ENCODE measurements at regions not wholly inside any gene's neighbourhood (a gene's known extent, or its start where the extent isn't known, plus 50 kb on each side); places are given as distances from the start of the nearest gene placed in this dataset.

GRCh38 chr1:58397187-58397820 lies 149.2 kb downstream of the OMA1 start:
- H3K4me2 ChIP-seq (ENCODE audit: low read length): no peak overlapping the region

DNA sequence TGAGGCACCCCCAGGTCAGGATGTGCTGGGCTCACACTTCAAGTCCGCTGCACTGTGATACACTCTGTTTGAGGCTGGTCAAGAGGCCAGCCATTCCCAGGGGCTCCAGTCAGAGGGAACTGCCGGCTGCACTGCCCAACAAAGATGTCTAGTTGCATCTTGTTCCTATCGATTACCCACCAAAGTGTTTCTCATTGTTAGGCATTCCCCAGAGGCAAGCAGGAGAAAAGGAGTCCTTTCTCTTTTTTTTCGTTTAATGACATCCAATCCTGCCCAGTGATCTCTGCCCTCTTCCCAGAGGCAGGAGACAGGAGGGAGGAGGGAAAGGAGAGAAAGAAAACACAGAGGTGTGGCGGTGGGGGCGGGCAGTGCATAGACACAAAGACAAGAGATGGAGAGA lies 150.4 kb downstream of the OMA1 start:
- H3K27ac ChIP-seq: no peak overlapping the region
- no peak overlapping the region for H3K9ac ChIP-seq
- H3K27me3 ChIP-seq (ENCODE audit: control insufficient read depth, insufficient read depth, low read length): no peaks in the 10 kb centered on the region
- no peak overlapping the region for H2AFZ ChIP-seq
- H3K4me3 ChIP-seq (ENCODE audit: low read depth, low read length): no peak overlapping the region
- H3K9me3 ChIP-seq (ENCODE audit: control insufficient read depth, low read length): no peaks in the 10 kb centered on the region
- TF ChIP-seq CTCF (IDR thresholded peaks at IDR 0.05): no peak
- no peaks in the 10 kb centered on the region for H3K36me3 ChIP-seq (ENCODE audit: control insufficient read depth, insufficient read depth, low read length)
- no peaks in the 10 kb centered on the region for H3K79me2 ChIP-seq
- H3K4me1 ChIP-seq: no peaks in the 10 kb centered on the region
- no peak overlapping the region for H3K4me2 ChIP-seq (ENCODE audit: low read length)

More at GRCh38 chr1:58397187-58397820, 149.2 kb downstream of the OMA1 start:
- TF ChIP-seq CTCF (IDR thresholded peaks at IDR 0.05): no peak
- Histone ChIP-seq H3K9me3 (ENCODE audit: control insufficient read depth, low read length) (no peaks in the 10 kb centered on the region), H3K36me3 (ENCODE audit: control insufficient read depth, insufficient read depth, low read length) (no peaks in the 10 kb centered on the region), H3K27ac (no peak overlapping the region), H3K4me3 (ENCODE audit: low read depth, low read length) (no peak overlapping the region), H3K27me3 (ENCODE audit: control insufficient read depth, insufficient read depth, low read length) (no peaks in the 10 kb centered on the region), H3K9ac (no peak overlapping the region), H2AFZ (no peak overlapping the region), H3K4me1 (no peaks in the 10 kb centered on the region), H3K79me2 (no peaks in the 10 kb centered on the region)

DNA sequence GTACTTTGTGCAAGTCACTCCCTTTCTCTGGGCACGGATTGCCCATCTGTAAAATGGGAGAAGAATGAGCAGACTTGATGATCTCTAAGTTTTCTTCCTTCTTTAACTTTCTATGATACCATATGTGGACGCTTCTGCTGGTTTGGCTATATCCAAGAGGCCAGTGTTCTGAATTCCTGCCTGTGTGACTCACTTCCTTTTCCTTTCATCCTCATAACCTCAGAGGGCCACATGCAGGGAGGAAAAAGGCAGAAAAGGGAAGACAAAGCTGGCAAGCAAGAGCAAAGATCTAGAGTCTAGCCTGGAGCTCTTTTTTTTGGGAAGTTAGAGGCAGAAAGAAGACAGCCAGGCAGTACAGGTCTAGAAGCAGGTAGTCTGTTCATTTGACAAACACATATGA lies 151.2 kb downstream of the OMA1 start:
- no peaks in the 10 kb centered on the region for H3K36me3 ChIP-seq (ENCODE audit: control insufficient read depth, insufficient read depth, low read length)
- no peaks in the 10 kb centered on the region for H3K4me1 ChIP-seq
- H3K79me2 ChIP-seq: no peaks in the 10 kb centered on the region
- H3K4me3 ChIP-seq (ENCODE audit: low read depth, low read length): no peak overlapping the region
- no peaks in the 10 kb centered on the region for H3K9me3 ChIP-seq (ENCODE audit: control insufficient read depth, low read length)
- H3K4me2 ChIP-seq (ENCODE audit: low read length): no peak overlapping the region
- H3K27ac ChIP-seq: no peak overlapping the region
- H2AFZ ChIP-seq: no peak overlapping the region
- no peak for TF ChIP-seq CTCF (IDR thresholded peaks at IDR 0.05)
- no peaks in the 10 kb centered on the region for H3K27me3 ChIP-seq (ENCODE audit: control insufficient read depth, insufficient read depth, low read length)
- H3K9ac ChIP-seq: no peak overlapping the region

GRCh38 chr1:58392083-58392482 lies 154.4 kb downstream of the OMA1 start:
- Histone ChIP-seq H3K9ac (no peak overlapping the region), H3K27me3 (ENCODE audit: control insufficient read depth, insufficient read depth, low read length) (no peaks in the 10 kb centered on the region), H3K9me3 (ENCODE audit: control insufficient read depth, low read length) (no peaks in the 10 kb centered on the region), H3K4me2 (ENCODE audit: low read length) (no peak overlapping the region), H3K27ac (no peak overlapping the region), H3K79me2 (no peaks in the 10 kb centered on the region), H3K4me3 (ENCODE audit: low read depth, low read length) (no peak overlapping the region), H3K4me1 (no peaks in the 10 kb centered on the region), H2AFZ (no peak overlapping the region), H3K36me3 (ENCODE audit: control insufficient read depth, insufficient read depth, low read length) (no peaks in the 10 kb centered on the region)
- TF ChIP-seq CTCF (IDR thresholded peaks at IDR 0.05): no peak

- H3K79me2 ChIP-seq: no peaks in the 10 kb centered on the region
- no peak overlapping the region for H3K27ac ChIP-seq
- no peak for TF ChIP-seq CTCF (IDR thresholded peaks at IDR 0.05)
- H3K4me3 ChIP-seq (ENCODE audit: low read depth, low read length): no peak overlapping the region
- H3K4me1 ChIP-seq: no peaks in the 10 kb centered on the region
- H3K27me3 ChIP-seq (ENCODE audit: control insufficient read depth, insufficient read depth, low read length): no peaks in the 10 kb centered on the region
- H3K9me3 ChIP-seq (ENCODE audit: control insufficient read depth, low read length): no peaks in the 10 kb centered on the region
- no peak overlapping the region for H3K9ac ChIP-seq
- no peaks in the 10 kb centered on the region for H3K36me3 ChIP-seq (ENCODE audit: control insufficient read depth, insufficient read depth, low read length)
- H2AFZ ChIP-seq: no peak overlapping the region
- no peak overlapping the region for H3K4me2 ChIP-seq (ENCODE audit: low read length)
Measured at GRCh38 chr1:58391514-58391913, 155.0 kb downstream of the OMA1 start.

Data from parathyroid adenoma (tissue), 2 donors.